HuH-7 (cell line): ENCODE measurements at regions not wholly inside any gene's neighbourhood (a gene's known extent, or its start where the extent isn't known, plus 50 kb on each side); places are given as distances from the start of the nearest gene placed in this dataset.
"Not testable (repeated sequence)": the region's sequence is repeated elsewhere in the genome, so short reads cannot be mapped to it uniquely, and the experiment has no call there.

ENCODE experiments used
- DNase-seq: peaks from one replicate; pipeline ENCODE4 v3.0.0; 2011; ENCODE audit warnings: low spot score

DNA sequence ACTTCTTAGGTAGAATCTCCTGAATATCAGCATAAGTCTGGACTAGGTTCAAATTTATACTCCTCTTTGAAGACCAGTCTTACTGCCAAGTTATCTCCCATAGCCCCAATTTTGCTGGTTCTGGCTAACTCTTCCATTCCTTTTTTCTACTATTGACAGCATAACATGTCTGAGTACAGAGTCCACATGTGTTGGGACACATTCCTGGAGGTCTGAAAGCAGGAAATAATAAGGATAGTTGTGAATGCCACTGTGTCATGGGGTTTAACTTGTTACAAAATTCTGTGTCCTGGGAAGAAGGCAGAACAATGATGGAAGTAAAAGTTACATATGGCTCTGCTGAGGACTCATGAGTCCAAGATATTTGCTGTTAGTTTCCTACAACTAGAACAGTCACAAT, 57.4 kb upstream of the ZBTB20 start:
- no peak for DNase-seq

GRCh38 chr3:115208066-115208750, 61.1 kb upstream of the ZBTB20 start:
- DNase-seq, result no peak

DNA sequence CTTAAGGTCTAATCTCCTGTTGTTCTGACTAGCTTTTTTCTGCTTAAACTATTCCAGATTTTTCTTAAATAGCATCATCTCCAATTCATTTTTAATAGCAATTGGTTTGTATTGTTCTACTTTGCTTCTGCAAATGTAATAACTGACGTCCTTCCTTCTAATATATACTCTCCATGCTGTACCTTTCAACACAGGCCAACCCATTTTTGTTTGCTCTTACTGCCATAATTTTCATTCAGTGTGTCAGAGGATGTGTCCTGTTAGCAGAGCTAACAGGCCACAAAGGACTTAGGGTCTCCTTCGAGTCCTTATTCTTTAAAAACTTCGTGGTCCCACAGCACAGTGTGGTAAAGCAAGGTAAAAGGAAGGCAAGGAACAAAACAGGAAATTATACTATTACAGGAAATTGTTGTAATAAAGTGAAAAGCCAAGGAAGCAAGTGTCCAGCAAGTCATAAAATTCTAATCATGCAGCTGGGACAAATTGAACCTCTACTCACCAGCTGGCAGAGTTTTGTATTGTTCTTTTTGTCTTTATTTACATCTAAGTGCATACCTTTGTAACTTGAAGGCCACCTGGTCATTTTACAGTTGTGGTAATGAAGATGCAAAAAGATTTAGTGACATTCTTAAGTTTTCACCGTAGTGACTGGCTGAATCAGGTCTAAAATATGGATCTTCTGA, 64.9 kb upstream of the ZBTB20 start:
- no peak for DNase-seq

DNA sequence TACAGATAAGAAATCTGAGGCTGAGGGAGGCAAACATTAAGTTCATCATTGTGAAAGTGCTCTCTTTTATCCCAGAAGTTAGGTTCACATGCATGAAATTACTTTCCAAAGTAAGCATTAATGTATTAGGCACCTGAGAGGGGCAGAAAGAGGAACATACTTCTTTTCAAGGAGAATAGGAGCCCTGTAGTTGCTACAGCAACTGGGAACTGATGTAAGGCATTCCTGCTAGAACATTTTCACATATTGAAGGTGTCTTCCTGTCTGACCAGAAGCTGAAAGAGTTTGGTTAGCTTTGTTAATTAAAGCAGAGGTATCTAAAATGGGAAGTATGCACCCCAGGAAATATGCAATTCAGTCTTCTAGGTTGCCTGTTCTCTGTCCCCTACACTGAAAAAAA, 65.5 kb upstream of the ZBTB20 start:
- no peak for DNase-seq

DNA sequence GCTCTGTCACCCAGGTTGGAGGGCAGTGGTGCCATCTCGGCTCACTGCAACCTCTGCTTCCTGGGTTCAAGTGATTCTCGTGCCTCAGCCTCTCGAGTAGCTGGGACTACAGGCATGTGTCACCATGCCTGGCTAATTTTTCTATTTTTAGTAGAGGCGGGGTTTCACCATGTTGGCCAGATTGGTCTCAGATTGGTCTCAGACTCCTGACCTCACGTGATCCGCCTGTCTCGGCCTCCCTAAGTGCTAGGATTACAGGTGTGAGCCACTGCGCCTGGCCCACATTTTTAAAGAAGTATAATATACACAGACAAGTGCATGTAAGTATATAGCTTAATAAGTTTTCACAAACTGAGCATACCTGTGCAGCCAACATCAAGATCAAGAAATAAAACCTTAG, 66.0 kb upstream of the ZBTB20 start:
- DNase-seq, result not testable (repeated sequence)

DNA sequence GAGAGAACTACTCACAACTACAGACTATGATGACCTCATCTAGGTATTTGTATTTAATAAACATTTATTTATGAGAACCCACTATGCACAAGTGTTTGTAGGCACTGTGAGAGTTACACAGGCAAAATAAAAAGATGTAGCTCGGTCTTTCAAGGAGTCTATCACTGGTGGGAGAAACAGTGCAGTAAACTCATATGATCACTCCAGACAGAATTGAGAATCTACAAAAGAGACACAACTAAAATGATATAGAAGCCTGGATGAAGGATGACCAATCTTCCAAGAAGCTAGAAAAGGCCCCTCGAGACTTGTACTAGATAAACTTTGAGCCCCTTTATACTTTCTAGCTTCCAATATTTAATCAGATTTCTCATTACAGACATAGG, 70.2 kb upstream of the ZBTB20 start:
- DNase-seq, result no peak

DNA sequence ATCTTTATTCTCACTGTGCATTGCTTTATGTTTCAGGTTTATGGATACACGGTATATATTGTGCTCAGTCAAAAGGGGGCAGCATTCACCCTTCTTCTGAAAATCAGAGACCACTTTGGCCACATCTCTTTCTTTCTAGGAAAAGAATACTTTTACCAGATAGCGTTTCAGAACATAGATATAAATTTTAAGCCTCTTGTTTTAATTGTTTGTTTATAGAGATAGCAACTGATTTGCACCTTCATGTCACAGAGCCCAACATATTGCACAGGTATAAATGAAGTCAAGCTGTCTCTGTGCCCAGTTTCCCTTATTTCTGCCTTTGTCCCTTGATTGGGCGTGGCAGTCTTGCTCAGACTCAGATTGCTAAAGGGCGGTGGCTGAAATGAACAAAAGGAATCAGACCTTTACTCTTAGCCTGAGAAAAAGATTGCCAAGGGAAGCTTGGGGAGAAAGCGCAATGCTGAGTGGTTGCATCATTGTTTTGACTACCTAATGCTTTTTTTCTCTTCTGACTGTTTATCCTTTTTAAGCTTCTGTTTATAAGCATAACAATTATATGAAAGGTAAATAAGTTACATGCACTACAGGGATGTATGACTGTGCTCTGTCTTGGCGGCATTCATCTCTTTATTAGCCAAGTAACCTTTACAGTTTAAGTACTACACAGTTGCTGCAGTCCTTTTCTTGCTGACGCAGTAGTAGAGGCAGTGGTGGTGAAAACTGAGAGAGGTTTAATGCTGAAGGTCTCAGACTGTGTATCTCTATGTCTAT, 70.8 kb upstream of the ZBTB20 start:
- peak; percentile 8 for DNase-seq

DNA sequence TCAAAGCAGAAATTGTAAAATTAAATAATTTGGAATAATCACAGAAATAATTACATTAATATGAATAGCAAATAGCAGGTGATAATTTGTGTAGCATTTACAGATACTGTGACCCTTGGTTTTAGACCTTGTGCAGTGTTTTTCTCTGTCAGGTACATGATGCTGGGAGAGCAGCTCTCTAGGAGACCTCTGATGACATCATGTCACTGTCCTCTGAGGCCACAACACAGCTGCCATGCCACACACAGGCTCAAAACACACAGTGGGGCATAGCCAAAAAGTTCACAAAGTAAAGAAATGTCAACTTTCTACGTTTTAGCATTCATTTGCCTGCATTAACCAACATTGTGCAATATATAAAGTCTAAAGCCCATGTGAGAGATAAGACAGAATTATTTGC, 71.8 kb upstream of the ZBTB20 start:
- DNase-seq, result no peak

GRCh38 chr3:115224687-115225086, 77.6 kb upstream of the ZBTB20 start:
- no peak for DNase-seq

DNA sequence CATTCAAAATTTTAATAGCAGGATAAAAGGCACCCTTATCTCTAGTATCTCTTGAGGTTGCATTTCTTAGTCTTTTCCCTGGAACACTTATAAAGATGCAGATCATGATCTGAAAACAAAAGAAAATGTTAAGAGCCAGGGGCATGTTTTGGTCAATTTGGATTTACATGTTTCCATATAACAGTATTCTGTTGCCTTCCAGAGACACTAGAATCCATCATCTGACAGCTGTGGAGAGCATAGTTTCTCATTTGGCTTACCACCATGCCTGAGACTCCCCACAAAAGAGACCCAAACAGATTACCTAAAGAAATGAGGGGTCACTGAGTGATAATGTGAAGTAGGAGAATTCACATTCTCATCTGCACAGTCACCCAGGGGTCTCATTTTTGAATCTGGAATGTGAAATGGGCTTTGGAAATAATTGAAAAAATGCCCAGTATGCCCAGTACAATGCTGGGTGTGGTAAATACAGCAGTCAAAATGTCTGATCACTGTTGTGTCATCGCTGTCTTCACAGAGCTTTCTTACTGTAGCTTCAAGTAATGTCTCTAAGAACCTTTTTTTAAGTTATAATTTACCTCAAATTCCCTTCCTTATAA, 79.9 kb upstream of the ZBTB20 start:
- DNase-seq, result no peak

- DNase-seq, result no peak
These were observed 80.4 kb upstream of the ZBTB20 start for GRCh38 chr3:115227461-115227860.

DNA sequence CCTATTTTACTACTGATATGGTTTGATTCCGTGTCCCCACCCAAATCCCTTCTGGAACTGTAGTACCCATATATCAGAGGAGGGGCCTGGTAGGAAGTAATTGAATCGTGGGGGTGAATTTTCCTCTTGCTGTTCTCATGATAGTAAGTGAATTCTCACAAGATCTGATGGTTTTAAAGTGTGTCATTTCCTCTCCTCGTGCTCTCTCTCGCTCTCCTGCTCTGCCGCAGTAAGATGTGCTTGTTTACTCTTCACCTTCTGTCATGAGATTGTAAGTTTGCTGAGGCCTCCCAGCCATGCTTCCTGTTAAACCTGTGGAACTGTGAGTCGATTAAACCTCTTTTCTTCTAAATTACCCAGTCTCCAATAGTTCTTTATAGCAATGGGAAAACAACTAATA, 81.2 kb upstream of the ZBTB20 start:
- DNase-seq, result no peak

DNA sequence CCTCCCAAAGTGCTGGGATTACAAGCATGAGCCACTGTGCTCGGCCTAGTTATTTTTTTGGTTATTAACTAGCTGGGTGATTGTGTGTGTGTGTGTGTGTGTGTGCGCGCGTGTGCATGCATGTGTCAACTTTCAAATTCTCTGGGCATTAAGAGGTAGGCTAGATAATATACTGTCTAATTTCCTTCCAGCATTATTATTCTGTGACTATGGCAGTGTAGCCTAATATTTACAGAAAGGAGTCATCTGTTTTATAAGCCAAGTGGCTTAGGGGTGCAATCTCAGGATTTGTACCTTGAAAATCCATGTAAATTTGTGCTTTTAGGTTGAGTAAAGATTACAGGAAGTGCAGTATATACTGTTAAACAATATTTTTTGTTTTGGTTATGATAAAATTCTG, 85.1 kb upstream of the ZBTB20 start:
- DNase-seq, result no peak

- no peak for DNase-seq
These were observed 85.9 kb upstream of the ZBTB20 start for GRCh38 chr3:115233021-115233420.

GRCh38 chr3:115236496-115236895, 89.4 kb upstream of the ZBTB20 start:
- DNase-seq, result no peak

- no peak for DNase-seq
These were observed 92.6 kb upstream of the ZBTB20 start for GRCh38 chr3:115239717-115240116.

- no peak for DNase-seq
These were observed 97.3 kb upstream of the ZBTB20 start for GRCh38 chr3:115244350-115244749.

DNA sequence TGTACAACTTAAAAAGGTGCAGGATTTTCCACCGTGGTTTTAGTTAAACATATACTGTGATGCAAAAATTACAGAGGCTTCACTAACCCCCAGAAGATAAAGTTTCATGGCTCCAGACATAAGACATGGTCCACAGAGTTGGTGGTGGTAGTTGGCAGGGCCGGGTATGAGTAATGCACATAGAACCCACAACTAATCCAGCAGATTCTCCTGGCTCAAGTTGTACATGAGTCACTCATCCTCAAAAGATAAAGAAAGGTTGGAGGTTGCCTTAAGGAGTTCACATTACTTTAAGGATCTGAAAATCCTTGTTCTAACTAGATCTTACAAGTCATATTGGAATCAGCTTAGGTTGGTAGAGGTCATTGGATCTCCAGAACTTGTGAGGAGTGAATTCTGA, 98.3 kb upstream of the ZBTB20 start:
- no peak for DNase-seq

- DNase-seq, result no peak
These were observed 98.8 kb upstream of the ZBTB20 start for GRCh38 chr3:115245899-115246298.

GRCh38 chr3:115246461-115247020, 99.5 kb upstream of the ZBTB20 start:
- no peak for DNase-seq

DNA sequence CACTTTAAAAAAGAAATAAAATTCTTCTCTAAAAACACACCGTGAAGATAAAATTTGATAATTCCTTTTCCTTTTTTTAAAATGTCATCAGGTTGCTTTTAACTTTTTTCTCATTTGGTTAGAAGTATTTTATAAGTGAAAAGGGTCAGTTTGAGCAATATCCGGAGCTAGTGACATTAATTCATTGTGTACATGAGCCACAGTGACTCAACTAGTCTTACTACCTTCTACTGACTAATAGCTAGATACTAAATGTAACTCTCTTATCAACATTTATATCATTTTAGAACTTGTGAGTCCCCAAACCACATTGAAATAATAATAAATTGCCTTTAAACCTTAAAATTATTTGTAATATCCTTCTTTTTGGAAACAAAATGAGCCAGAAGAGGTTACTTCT, 101.2 kb upstream of the ZBTB20 start:
- no peak for DNase-seq

DNA sequence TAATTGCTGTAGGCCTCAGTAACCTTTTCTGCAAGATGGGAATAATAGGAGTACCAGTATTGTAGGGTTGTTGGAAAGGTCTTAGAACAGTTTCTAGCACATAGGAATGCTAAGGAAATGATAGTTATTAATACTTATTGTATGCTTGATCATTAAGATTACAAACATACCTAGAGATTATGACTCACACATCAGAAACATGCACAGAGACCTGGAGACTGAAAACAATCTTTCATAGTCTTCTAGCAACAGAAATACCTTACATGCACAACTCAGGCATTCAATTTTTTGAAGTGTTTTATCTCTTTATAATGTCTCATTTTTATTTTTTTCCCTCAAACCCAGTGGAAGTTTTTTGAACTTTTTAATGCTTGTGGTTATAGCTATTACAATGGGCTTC, 104.4 kb upstream of the ZBTB20 start:
- no peak for DNase-seq

- DNase-seq, result no peak
These were observed 105.6 kb upstream of the ZBTB20 start for GRCh38 chr3:115252679-115253078.
